Type B pancreatic cell (in vitro differentiated cells): ENCODE measurements at regions not wholly inside any gene's neighbourhood (a gene's known extent, or its start where the extent isn't known, plus 50 kb on each side); places are given as distances from the start of the nearest gene placed in this dataset.
"Not testable (repeated sequence)": the region's sequence is repeated elsewhere in the genome, so short reads cannot be mapped to it uniquely, and the experiment has no call there.

Source experiments
- DNase-seq: peaks from one replicate; pipeline ENCODE4 v3.0.0; 2021; ENCODE audit warnings: mixed read lengths; ENCODE audit not compliant: unreplicated experiment; ENCODE audit errors: extremely low spot score
- H3K27ac Mint-ChIP-seq: 2 replicates; pipeline ENCODE4 v1.8.0; 2021; ENCODE audit warnings: mild to moderate bottlenecking, mixed read lengths
- H3K27me3 Mint-ChIP-seq: 2 replicates; pipeline ENCODE4 v1.8.0; 2021; ENCODE audit warnings: mixed read lengths
- H3K36me3 Mint-ChIP-seq: 2 replicates; pipeline ENCODE4 v1.8.0; 2021; ENCODE audit warnings: mixed read lengths
- H3K4me1 Mint-ChIP-seq: one replicate; pipeline ENCODE4 v1.8.0; 2021; ENCODE audit warnings: mixed read lengths; ENCODE audit not compliant: unreplicated experiment
- H3K4me3 Mint-ChIP-seq: 2 replicates; pipeline ENCODE4 v1.8.0; 2021; ENCODE audit warnings: mild to moderate bottlenecking, mixed read lengths
- H3K9me3 Mint-ChIP-seq: 2 replicates; pipeline ENCODE4 v1.8.0; 2021; ENCODE audit warnings: mixed read lengths
- TF ChIP-seq, protein P1 (sequence below): fragments of 200-600 bp; sonication (generic); conservative IDR thresholded peaks from 2 replicates; pipeline ENCODE4 v1.5.0; 2021; ENCODE audit warnings: antibody characterized with exemption, mild to moderate bottlenecking

- H3K27ac Mint-ChIP-seq = no peak overlapping the region
- H3K36me3 Mint-ChIP-seq = no peaks in the 10 kb centered on the region
- H3K9me3 Mint-ChIP-seq = no peaks in the 10 kb centered on the region
- no peak for DNase-seq
- no peaks in the 10 kb centered on the region for H3K27me3 Mint-ChIP-seq
- no peak overlapping the region for H3K4me3 Mint-ChIP-seq
- no peaks in the 10 kb centered on the region for H3K4me1 Mint-ChIP-seq
- TF ChIP-seq, protein P1, sequence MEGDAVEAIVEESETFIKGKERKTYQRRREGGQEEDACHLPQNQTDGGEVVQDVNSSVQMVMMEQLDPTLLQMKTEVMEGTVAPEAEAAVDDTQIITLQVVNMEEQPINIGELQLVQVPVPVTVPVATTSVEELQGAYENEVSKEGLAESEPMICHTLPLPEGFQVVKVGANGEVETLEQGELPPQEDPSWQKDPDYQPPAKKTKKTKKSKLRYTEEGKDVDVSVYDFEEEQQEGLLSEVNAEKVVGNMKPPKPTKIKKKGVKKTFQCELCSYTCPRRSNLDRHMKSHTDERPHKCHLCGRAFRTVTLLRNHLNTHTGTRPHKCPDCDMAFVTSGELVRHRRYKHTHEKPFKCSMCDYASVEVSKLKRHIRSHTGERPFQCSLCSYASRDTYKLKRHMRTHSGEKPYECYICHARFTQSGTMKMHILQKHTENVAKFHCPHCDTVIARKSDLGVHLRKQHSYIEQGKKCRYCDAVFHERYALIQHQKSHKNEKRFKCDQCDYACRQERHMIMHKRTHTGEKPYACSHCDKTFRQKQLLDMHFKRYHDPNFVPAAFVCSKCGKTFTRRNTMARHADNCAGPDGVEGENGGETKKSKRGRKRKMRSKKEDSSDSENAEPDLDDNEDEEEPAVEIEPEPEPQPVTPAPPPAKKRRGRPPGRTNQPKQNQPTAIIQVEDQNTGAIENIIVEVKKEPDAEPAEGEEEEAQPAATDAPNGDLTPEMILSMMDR = no peak
These were observed 90.0 kb downstream of the IGSF1 start for GRCh38 chrX:131199091-131199490.

DNA sequence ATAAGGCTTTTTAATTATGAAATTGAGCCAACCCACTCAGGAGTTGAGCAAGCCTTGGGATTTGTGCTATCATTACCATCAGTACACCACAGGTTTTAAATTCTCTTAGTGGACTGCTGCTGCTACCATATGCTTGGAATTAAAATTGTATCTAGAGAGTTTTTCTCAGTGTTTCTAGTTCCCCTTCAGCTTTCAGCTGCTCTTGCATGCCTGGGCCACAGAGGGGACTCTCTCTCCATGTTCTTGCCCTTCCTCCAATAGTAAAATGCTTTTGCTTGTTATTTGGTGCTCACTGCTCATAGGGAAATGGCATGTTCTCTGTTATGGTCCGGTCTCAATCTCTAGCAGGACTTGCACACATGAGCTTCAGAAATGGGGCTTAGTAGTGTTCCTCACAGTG lies 101.9 kb downstream of the IGSF1 start:
- no peaks in the 10 kb centered on the region for H3K4me1 Mint-ChIP-seq
- H3K9me3 Mint-ChIP-seq = no peaks in the 10 kb centered on the region
- H3K27ac Mint-ChIP-seq = no peak overlapping the region
- TF ChIP-seq, protein P1 = no peak
- DNase-seq = no peak
- H3K4me3 Mint-ChIP-seq = no peak overlapping the region
- H3K27me3 Mint-ChIP-seq = peaks cover 3% of the 10 kb centered on the region
- H3K36me3 Mint-ChIP-seq = no peaks in the 10 kb centered on the region

DNA sequence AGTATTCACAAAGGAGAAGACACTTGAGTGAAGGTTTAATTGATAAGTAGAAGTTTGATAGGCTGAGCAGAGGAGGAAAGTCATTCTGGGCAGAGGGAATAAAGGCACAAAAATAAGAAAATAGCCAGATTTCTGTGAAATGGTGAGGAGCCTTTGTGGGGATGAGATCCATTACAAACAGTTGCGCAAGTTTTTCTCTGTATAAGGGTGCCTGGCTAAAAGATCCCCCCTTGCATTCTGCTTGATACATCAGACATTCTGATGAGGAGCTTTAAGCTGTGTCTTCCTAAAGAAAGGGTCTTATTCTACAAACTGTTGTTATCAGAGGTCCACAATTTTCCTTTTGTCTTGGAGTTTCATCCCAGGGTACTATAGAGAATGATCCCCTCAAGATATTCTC lies 112.0 kb downstream of the ARHGAP36 start:
- Mint-ChIP-seq H3K9me3 (no peaks in the 10 kb centered on the region), H3K27ac (no peak overlapping the region), H3K27me3 (peaks cover 8% of the 10 kb centered on the region), H3K36me3 (no peaks in the 10 kb centered on the region), H3K4me3 (no peak overlapping the region), H3K4me1 (no peaks in the 10 kb centered on the region)
- TF ChIP-seq, protein P1 = no peak
- DNase-seq = no peak

GRCh38 chrX:131163645-131164044 lies 105.5 kb downstream of the ARHGAP36 start:
- not testable (repeated sequence) for H3K4me1 Mint-ChIP-seq, H3K9me3 Mint-ChIP-seq, H3K4me3 Mint-ChIP-seq, H3K27ac Mint-ChIP-seq, DNase-seq, H3K36me3 Mint-ChIP-seq
- H3K27me3 Mint-ChIP-seq = peaks cover 26% of the 10 kb centered on the region

DNA sequence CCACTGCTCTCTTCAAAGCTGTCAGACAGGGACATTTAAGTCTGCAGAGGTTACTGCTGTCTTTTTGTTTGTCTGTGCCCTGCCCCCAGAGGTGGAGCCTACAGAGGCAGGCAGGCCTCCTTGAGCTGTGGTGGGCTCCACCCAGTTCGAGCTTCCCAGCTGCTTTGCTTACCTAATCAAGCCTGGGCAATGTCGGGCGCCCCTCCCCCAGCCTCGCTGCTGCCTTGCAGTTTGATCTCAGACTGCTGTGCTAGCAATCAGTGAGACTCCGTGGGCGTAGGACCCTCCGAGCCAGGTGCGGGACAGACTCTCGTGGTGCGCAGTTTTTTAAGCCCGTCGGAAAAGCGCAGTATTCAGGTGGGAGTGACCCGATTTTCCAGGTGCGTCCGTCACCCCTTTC lies 99.5 kb downstream of the ARHGAP36 start:
- not testable (repeated sequence) for H3K36me3 Mint-ChIP-seq, H3K27ac Mint-ChIP-seq, H3K4me1 Mint-ChIP-seq, DNase-seq, H3K9me3 Mint-ChIP-seq
- Mint-ChIP-seq H3K27me3 (peaks cover 26% of the 10 kb centered on the region), H3K4me3 (peak overlapping the region; percentile 30)

DNA sequence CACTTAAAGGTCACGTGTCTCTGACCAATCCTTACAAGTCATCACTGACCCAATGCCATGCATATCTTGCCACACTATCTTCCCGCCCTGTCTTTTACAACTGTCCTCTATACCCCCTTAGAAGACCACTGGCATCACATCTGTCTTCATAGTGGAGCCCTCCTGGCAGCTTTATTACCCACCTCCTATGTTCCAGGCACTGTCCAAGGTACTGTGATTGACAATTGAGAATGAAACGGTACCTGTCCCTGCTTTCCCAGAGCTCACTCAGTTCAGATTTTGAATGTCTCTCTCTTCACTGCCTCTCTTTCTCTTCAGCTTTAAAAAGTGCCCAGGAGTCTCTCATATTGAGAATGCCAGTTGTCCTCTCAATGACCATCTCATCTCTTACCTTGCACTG lies 88.6 kb downstream of the ARHGAP36 start:
- peaks cover 14% of the 10 kb centered on the region for H3K27me3 Mint-ChIP-seq
- H3K27ac Mint-ChIP-seq = no peak overlapping the region
- H3K9me3 Mint-ChIP-seq = no peaks in the 10 kb centered on the region
- no peak overlapping the region for H3K4me3 Mint-ChIP-seq
- no peaks in the 10 kb centered on the region for H3K36me3 Mint-ChIP-seq
- no peak for DNase-seq
- TF ChIP-seq, protein P1 = no peak
- no peaks in the 10 kb centered on the region for H3K4me1 Mint-ChIP-seq
